HG02763 (cell line): ENCODE measurements at regions not wholly inside any gene's neighbourhood (a gene's known extent, or its start where the extent isn't known, plus 50 kb on each side); places are given as distances from the start of the nearest gene placed in this dataset.

Experiments used
- ATAC-seq: cut with Tn5 transposase; IDR thresholded peaks from one replicate; pipeline ENCODE4 v1.9.1; 2021; ENCODE audit warnings: mild to moderate bottlenecking, moderate library complexity; ENCODE audit not compliant: unreplicated experiment

DNA sequence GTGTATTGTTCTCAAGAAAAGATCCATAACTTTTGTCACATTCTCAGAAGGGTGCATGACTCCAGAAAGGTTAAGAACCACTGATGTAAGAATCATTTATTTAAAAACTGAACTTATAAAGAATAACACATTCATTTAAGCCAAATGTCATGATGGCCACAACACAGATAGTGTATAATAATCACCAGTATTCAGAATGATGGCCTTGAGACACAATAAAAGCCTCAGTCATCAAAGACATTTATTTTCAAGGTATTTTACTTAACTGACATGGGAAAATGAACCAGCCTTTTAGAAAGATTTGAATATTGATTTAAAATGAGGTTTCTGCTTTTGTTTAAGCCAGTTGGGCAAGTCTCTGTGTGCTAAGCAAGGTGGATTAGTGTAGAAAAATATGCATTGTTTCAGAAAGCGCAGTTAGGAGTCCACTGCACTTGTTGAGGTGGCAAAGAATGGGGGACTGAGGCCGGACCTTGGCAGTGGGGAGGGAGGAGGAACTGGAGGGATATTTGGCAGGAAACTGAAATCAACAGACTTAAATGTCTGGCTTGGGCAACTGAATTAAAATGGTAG is 371.9 kb upstream of the ESRRG start:
- no peak for ATAC-seq

DNA sequence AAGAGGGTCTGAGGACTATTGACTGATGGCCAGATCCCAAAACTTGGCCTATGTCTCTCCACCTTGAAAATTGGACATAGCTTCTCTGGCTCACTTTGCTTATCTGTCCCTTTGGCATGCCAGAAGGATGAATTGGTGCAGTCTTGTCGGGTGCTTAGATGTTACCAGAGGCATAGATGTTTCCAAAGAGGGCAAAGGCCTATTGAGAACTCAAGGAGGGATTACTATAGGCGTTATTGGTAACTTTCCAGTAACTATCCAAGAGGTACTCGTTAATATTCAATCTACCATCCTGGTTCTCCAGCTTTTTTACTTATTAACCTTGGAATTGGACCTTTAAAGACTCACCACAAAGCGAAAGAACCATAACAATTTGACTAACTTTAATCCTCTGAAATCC is 368.3 kb upstream of the ESRRG start:
- ATAC-seq = no peak

DNA sequence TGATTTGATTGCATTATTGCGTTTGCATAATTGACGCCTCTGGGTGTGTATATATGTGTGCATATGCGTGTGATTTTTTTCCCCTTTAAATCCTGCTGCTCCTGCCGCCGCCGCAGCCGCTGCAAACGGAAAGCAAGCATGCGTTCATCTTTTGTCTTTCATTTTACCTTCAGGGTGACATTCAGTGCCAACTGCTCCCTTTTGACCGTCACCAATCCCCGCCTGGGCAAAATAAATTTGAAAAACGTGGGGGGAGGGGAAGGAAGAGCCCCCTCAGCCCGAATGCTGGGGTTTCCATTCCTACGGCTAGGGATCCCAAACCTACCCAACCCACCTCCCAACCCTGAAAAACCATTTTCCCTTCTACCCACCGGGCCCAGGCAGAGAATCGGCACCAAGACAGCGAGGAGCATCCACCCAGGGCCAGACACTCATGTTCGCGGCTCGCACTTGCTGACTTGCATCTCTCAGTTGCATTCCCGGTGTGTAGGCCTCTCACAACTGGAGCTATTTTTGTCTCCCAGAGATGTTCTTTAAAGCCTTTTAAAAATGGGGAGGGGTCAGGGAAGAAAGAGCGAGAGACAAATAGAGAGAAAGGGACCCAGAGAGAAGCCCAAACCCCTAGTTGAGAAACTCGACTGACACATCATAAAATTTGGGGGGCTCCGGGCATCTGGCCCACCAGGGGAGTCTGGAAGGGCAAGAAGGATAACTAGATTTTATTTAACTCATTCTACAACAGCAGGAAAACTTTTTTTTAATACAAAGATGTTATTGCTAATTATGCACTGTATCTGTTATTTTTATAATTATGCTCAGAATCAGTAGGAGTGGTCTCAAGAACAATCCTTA is 367.1 kb upstream of the ESRRG start:
- ATAC-seq = no peak

DNA sequence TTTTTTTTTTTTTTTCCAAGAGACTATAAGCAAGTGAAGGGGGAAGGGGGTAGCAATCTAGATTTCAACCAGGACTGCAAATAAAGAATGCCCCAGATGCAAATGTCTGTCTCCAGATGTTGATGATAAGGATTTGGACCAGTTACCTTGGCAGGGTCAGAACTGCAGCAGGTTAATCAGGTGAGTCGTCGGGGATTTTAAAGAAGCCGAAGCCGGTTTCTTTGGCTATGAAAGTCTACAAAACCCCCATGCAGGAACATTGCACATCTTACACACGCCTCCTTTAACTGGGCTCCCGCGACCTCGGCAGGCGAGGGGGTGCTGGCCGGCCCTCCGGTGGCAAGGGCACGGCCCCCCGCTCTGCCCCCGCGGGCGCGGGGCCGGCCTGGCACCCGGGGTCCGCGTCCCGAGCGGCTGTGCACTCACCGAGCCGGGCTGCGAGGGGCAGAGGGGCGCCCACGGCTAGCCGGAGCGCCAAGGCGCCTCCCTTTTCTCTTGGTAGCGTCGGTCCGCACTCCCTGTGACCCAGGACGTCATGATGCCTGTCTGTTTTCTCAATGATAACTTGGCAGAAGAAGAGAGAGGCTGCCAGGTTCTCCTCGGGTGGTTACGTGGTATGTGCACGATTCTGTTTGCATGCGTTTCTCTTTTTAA is 366.3 kb upstream of the ESRRG start:
- ATAC-seq = no peak

- ATAC-seq = no peak
Measured at GRCh38 chr1:217088521-217089284, 365.5 kb upstream of the ESRRG start.

- no peak for ATAC-seq
Measured at GRCh38 chr1:217088011-217088410, 364.8 kb upstream of the ESRRG start.

DNA sequence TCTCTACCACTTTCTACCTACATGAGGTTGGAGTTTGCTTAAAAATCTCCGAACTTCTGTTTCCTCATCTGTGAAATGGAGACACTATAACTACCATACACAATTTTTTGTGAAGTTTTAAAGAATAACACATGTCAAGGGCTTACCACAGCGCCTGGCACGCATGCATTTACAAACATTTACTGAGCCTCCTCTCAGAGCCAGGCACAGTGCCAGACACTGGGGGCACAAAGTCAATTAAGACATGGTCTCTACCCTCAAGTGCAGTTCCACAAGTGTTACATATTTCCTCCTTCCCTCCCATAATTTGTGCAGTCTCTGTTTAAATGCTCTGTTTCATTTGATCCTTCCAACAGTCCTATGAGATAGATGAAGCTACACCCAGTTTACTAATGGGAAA is 356.4 kb upstream of the ESRRG start:
- no peak for ATAC-seq

DNA sequence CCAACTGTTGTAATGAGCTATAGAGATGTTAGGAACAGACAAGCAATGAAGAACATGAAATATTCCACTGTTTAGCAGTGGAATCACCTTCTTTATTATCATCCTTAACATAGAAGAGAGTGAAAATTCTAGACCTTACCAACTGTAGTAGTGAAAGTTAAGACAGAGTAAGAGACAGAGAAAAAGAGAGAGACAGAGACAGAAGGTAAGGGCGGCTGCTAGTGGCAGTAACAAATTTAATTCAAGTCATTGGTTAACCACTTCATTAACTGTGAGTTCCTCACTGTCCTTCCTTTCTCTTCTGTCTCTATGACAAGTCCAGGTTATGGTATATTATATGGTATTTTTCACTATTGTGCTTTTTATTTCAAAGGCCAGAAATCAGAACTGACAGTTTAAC is 355.7 kb upstream of the ESRRG start:
- ATAC-seq = no peak

GRCh38 chr1:217078078-217078690 is 355.0 kb upstream of the ESRRG start:
- ATAC-seq = no peak

DNA sequence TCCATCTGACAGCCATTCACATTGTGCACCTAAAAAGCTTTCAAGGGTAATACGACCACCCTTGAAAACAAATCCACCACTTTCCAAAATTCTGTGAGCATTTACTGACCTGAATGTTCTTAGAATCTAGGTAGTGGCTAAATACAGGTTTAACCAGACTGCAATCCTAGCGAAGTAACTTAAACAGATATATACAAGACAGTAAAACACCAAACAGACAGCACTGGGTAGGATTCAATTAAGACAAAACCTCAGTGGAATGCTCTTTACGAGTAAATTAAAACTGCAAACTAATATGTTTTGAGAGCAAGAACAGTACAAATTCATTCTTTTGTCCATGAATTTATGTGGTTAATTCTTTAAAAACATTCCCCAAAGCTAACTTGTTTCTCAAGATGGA is 354.2 kb upstream of the ESRRG start:
- no peak for ATAC-seq

GRCh38 chr1:217076902-217077301 is 353.7 kb upstream of the ESRRG start:
- ATAC-seq = no peak

DNA sequence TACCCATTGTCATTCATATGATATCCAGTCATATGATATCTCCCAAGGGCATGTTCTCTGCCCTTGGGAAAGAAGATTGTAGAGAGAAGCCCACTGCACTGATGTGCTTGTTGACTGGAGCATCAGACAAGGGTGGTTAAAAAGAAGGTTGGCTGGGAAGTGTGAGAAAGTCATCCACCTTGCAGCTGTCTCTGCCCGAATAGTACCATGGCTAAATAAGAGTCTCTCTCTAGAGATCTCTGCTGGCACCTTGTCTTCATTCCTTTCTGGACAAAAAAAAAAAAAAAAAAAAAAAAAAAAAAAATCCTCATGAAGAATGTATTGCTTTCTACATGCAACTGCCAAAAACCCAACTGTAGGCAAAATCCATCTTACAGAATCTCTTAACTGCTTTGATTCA is 349.7 kb upstream of the ESRRG start:
- ATAC-seq = no peak

- no peak for ATAC-seq
Measured at GRCh38 chr1:217067642-217068041, 344.4 kb upstream of the ESRRG start.

- no peak for ATAC-seq
Measured at GRCh38 chr1:217066794-217067193, 343.6 kb upstream of the ESRRG start.

DNA sequence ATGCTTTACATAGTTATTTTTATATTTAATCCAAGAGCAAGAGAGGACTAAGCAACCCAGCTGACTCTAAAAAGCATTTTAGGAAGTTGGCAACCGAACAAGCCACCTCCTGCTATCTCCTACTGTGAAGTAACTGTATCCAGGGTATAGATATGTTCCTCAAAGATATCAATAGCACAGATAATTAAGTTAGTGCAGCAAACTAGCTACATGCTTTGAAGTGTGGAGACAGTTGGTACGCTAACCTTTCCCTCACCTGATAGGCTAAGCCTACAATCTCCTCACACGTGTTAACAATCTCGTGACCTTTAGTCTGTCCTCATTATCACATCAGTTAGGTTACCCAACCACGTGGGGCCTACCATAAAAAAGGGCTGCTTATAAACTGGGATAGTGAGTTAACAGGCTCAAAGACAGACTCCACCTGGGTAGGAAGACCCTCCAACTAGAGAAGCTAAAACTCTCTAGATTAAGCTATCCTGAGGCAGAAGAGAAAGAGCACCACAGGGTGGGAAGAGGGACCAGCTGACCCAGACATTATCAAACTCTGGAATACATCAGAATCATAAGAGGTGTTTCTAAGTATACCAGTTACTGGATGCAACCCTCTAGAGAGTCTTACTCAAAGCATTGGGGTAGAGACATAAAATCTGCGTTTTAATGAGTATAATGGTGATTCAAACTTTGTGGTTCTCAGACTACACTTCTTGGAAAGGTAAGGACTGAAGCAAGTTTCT is 340.1 kb upstream of the ESRRG start:
- ATAC-seq = no peak

- no peak for ATAC-seq
Measured at GRCh38 chr1:217062586-217062985, 339.4 kb upstream of the ESRRG start.

GRCh38 chr1:217059401-217059800 is 336.2 kb upstream of the ESRRG start:
- no peak for ATAC-seq

- ATAC-seq = no peak
Measured at GRCh38 chr1:217053676-217054075, 330.4 kb upstream of the ESRRG start.

DNA sequence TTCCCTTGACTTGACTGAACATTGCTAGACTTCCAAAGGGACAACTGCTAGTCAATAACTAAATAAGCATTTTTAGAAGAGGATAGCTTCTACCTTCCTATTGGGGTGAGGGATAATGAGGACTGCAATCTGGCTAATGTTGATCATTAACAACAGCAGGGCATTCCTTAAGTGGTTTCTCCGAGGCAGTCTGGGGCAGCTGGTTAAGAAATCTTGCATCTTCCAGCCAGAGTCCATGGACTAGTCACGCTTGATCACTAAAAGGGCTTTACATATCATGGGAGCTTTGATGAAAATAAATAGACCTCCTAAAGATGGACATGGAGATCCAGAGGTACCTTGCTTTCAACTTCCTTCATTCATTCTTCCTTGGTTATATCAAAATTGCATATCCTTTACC is 329.4 kb upstream of the ESRRG start:
- ATAC-seq = no peak

- ATAC-seq = no peak
Measured at GRCh38 chr1:217052196-217052595, 329.0 kb upstream of the ESRRG start.
